ENCODE measurements at regions not wholly inside any gene's neighbourhood (a gene's known extent, or its start where the extent isn't known, plus 50 kb on each side); places are given as distances from the start of the nearest gene placed in this dataset.

GRCh38 chr21:24738063-24738462 lies 869.2 kb downstream of the MRPL39 start:
- DNase-seq = no peak
- H3K27me3 ChIP-seq (replicated peaks; ENCODE audit: insufficient read depth, low read length) = no peaks in the 10 kb centered on the region
- no peak overlapping the region for H2AFZ ChIP-seq (ENCODE audit: low read length)
- no peaks in the 10 kb centered on the region for H3K79me2 ChIP-seq (ENCODE audit: low read length)
- H4K20me1 ChIP-seq (ENCODE audit: insufficient read depth, low read length) = no peaks in the 10 kb centered on the region
- TF ChIP-seq EZH2 (optimal IDR thresholded peaks at IDR 0.05; ENCODE audit: low read depth, low read length) (no peak), CTCF (IDR thresholded peaks at IDR 0.05; ENCODE audit: low read length) (no peak)
- H3K4me3 ChIP-seq (ENCODE audit: low read length) = no peak overlapping the region
- H3K9me2 ChIP-seq (replicated peaks; ENCODE audit: insufficient read depth, low read length) = no peaks in the 10 kb centered on the region
- no peaks in the 10 kb centered on the region for H3F3A ChIP-seq (ENCODE audit: insufficient read depth, low read length)
- no peak overlapping the region for H3K4me2 ChIP-seq (ENCODE audit: low read depth, low read length)
- no peaks in the 10 kb centered on the region for H3K4me1 ChIP-seq (ENCODE audit: low read length)
- H3K9ac ChIP-seq (ENCODE audit: low read length) = no peak overlapping the region
- no peaks in the 10 kb centered on the region for H3K9me3 ChIP-seq (replicated peaks; ENCODE audit: insufficient read depth, low read length)
- H3K27ac ChIP-seq (ENCODE audit: low read length) = no peak overlapping the region
- no peaks in the 10 kb centered on the region for H3K36me3 ChIP-seq (replicated peaks; ENCODE audit: insufficient read depth, low read length)

DNA sequence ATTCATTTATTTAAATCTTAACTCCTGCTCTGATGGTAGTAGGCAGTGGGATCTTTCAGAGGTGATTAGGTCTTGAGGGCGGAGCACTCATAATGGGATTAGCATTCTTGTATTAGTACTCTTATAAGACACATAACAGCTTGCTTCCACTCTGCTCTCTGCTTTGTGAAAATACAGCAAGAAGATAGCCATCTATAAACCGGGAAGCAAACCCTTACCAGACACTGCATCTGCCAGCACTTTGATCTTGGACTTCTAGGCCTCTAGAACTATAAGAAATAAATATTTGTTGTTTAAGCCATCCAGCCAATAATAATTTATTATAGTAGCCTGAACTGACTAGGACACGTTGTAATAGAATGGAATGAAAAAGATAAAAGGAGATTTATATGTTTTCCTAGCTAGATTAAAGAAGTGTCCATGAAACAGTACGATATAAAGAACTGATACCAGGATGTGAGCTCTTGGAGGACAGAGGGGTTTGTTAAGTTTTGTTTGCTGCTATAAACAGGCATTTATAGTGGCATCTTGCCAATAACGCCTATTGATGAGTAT lies 869.9 kb downstream of the MRPL39 start:
- no peak overlapping the region for H3K4me2 ChIP-seq (ENCODE audit: low read depth, low read length)
- no peaks in the 10 kb centered on the region for H3K27me3 ChIP-seq (replicated peaks; ENCODE audit: insufficient read depth, low read length)
- DNase-seq = no peak
- no peaks in the 10 kb centered on the region for H4K20me1 ChIP-seq (ENCODE audit: insufficient read depth, low read length)
- no peaks in the 10 kb centered on the region for H3F3A ChIP-seq (ENCODE audit: insufficient read depth, low read length)
- no peaks in the 10 kb centered on the region for H3K36me3 ChIP-seq (replicated peaks; ENCODE audit: insufficient read depth, low read length)
- no peak overlapping the region for H3K9ac ChIP-seq (ENCODE audit: low read length)
- no peaks in the 10 kb centered on the region for H3K4me1 ChIP-seq (ENCODE audit: low read length)
- TF ChIP-seq EZH2 (optimal IDR thresholded peaks at IDR 0.05; ENCODE audit: low read depth, low read length) (no peak), EZH2phosphoT487 (IDR thresholded peaks at IDR 0.05; ENCODE audit: low read length) (no peak), CTCF (IDR thresholded peaks at IDR 0.05; ENCODE audit: low read length) (no peak)
- no peak overlapping the region for H3K4me3 ChIP-seq (ENCODE audit: low read length)
- H3K9me3 ChIP-seq (replicated peaks; ENCODE audit: insufficient read depth, low read length) = no peaks in the 10 kb centered on the region
- no peak overlapping the region for H2AFZ ChIP-seq (ENCODE audit: low read length)
- no peak overlapping the region for H3K27ac ChIP-seq (ENCODE audit: low read length)
- no peaks in the 10 kb centered on the region for H3K79me2 ChIP-seq (ENCODE audit: low read length)
- no peaks in the 10 kb centered on the region for H3K9me2 ChIP-seq (replicated peaks; ENCODE audit: insufficient read depth, low read length)

GRCh38 chr21:24730661-24731060 lies 876.6 kb downstream of the MRPL39 start:
- H3K9me2 ChIP-seq (replicated peaks; ENCODE audit: insufficient read depth, low read length) = no peaks in the 10 kb centered on the region
- no peaks in the 10 kb centered on the region for H3K27me3 ChIP-seq (replicated peaks; ENCODE audit: insufficient read depth, low read length)
- H4K20me1 ChIP-seq (ENCODE audit: insufficient read depth, low read length) = no peaks in the 10 kb centered on the region
- no peak for TF ChIP-seq EZH2 (optimal IDR thresholded peaks at IDR 0.05; ENCODE audit: low read depth, low read length)
- no peak for TF ChIP-seq CTCF (IDR thresholded peaks at IDR 0.05; ENCODE audit: low read length)
- no peak for TF ChIP-seq EZH2phosphoT487 (IDR thresholded peaks at IDR 0.05; ENCODE audit: low read length)
- H3K9me3 ChIP-seq (replicated peaks; ENCODE audit: insufficient read depth, low read length) = no peaks in the 10 kb centered on the region
- no peaks in the 10 kb centered on the region for H3K79me2 ChIP-seq (ENCODE audit: low read length)
- no peak overlapping the region for H3K27ac ChIP-seq (ENCODE audit: low read length)
- H3K4me1 ChIP-seq (ENCODE audit: low read length) = no peaks in the 10 kb centered on the region
- no peaks in the 10 kb centered on the region for H3K36me3 ChIP-seq (replicated peaks; ENCODE audit: insufficient read depth, low read length)
- no peak for DNase-seq
- no peak overlapping the region for H2AFZ ChIP-seq (ENCODE audit: low read length)
- no peaks in the 10 kb centered on the region for H3F3A ChIP-seq (ENCODE audit: insufficient read depth, low read length)
- no peak overlapping the region for H3K4me3 ChIP-seq (ENCODE audit: low read length)
- no peak overlapping the region for H3K4me2 ChIP-seq (ENCODE audit: low read depth, low read length)
- H3K9ac ChIP-seq (ENCODE audit: low read length) = no peak overlapping the region
